ENCODE measurements at regions not wholly inside any gene's neighbourhood (a gene's known extent, or its start where the extent isn't known, plus 50 kb on each side); places are given as distances from the start of the nearest gene placed in this dataset.

- 76 to 88% (median 86%) methylated on average over 8 of the region's 8 CpGs for WGBS, 4 donors
- no peak for TF ChIP-seq CTCF (IDR thresholded peaks at IDR 0.05)
- no peak for TF ChIP-seq POLR2A (IDR thresholded peaks at IDR 0.05)
- Histone ChIP-seq H3K4me3 (no peak overlapping the region), H3K4me1 (replicated peaks in 1 of 2) (no peaks in the 10 kb centered on the region), H3K36me3 (replicated peaks in 1 of 2) (no peaks in the 10 kb centered on the region), H3K27ac (no peak overlapping the region), H3K27me3 (no peaks in the 10 kb centered on the region), H3K9me3 (replicated peaks in 1 of 3) (no peaks in the 10 kb centered on the region)
- intact Hi-C loops (cut with DNase I): no loop called here
- peak in 1 of 7 donors; percentile 1 for DNase-seq
These were observed 610.0 kb upstream of the CADM1 start for GRCh38 chr11:116114198-116114651.

- no peak overlapping the region for H3K27ac ChIP-seq
- peak in 1 of 7 donors; percentile 18 for DNase-seq
- TF ChIP-seq POLR2A (IDR thresholded peaks at IDR 0.05) (no peak), CTCF (IDR thresholded peaks at IDR 0.05) (no peak)
- H3K4me3 ChIP-seq: no peak overlapping the region
- WGBS, 4 donors: 62 to 69% (median 62%) methylated on average over 9 of the region's 9 CpGs
- H3K36me3 ChIP-seq (replicated peaks in 1 of 2): no peaks in the 10 kb centered on the region
- H3K4me1 ChIP-seq (replicated peaks in 1 of 2): no peaks in the 10 kb centered on the region
- intact Hi-C loops (cut with DNase I): no loop called here
- H3K27me3 ChIP-seq: no peaks in the 10 kb centered on the region
- no peaks in the 10 kb centered on the region for H3K9me3 ChIP-seq (replicated peaks in 1 of 3)
These were observed 608.1 kb upstream of the CADM1 start for GRCh38 chr11:116112087-116112935.

GRCh38 chr11:116111546-116111945, 607.3 kb upstream of the CADM1 start:
- Histone ChIP-seq H3K4me1 (replicated peaks in 1 of 2) (no peaks in the 10 kb centered on the region), H3K36me3 (replicated peaks in 1 of 2) (no peaks in the 10 kb centered on the region), H3K4me3 (no peak overlapping the region), H3K27me3 (no peaks in the 10 kb centered on the region), H3K27ac (no peak overlapping the region), H3K9me3 (replicated peaks in 1 of 3) (no peaks in the 10 kb centered on the region)
- peak in 1 of 7 donors; percentile 14 for DNase-seq
- TF ChIP-seq CTCF (IDR thresholded peaks at IDR 0.05): no peak
- TF ChIP-seq POLR2A (IDR thresholded peaks at IDR 0.05): no peak
- 76 to 91% (median 83%) methylated on average over 3 of the region's 3 CpGs for WGBS, 4 donors
- intact Hi-C loops (cut with DNase I): no loop called here

GRCh38 chr11:116110802-116111201, 606.6 kb upstream of the CADM1 start:
- 71 to 92% methylated on average over 1 of the region's 1 CpG; no CpG with 5 or more reads in 2 of the 4 donors for WGBS, 4 donors
- no peaks in the 10 kb centered on the region for H3K9me3 ChIP-seq (replicated peaks in 1 of 3)
- H3K27me3 ChIP-seq: no peaks in the 10 kb centered on the region
- peak in 1 of 7 donors; percentile 10 for DNase-seq
- TF ChIP-seq CTCF (IDR thresholded peaks at IDR 0.05) (no peak), POLR2A (IDR thresholded peaks at IDR 0.05) (no peak)
- no peaks in the 10 kb centered on the region for H3K36me3 ChIP-seq (replicated peaks in 1 of 2)
- H3K4me3 ChIP-seq: no peak overlapping the region
- intact Hi-C loops (cut with DNase I): no loop called here
- H3K27ac ChIP-seq: no peak overlapping the region
- no peaks in the 10 kb centered on the region for H3K4me1 ChIP-seq (replicated peaks in 1 of 2)
